ENCODE measurements at regions not wholly inside any gene's neighbourhood (a gene's known extent, or its start where the extent isn't known, plus 50 kb on each side); places are given as distances from the start of the nearest gene placed in this dataset.

- TF ChIP-seq SIN3A (IDR thresholded peaks at IDR 0.05; ENCODE audit: borderline replicate concordance, insufficient read depth, low read length) = no peak
- no peak for TF ChIP-seq FOXP2 (optimal IDR thresholded peaks at IDR 0.05; ENCODE audit: borderline replicate concordance, extremely low read depth, extremely low read length, insufficient read depth)
- TF ChIP-seq REST (IDR thresholded peaks at IDR 0.05; ENCODE audit: insufficient read depth in 1 of 2, low read depth in 2 of 2, low read length in 2 of 2) = no peak
- no peak for TF ChIP-seq POLR2AphosphoS5 (IDR thresholded peaks at IDR 0.05; ENCODE audit: low read depth, low read length)
- TF ChIP-seq TAF1 (IDR thresholded peaks at IDR 0.05; ENCODE audit: borderline replicate concordance, insufficient read depth, low read length) = no peak
Measured at GRCh38 chr10:3413937-3414666, 241.5 kb upstream of the PITRM1 start.

GRCh38 chr10:3412646-3413045, 240.1 kb upstream of the PITRM1 start:
- TF ChIP-seq TAF1 (IDR thresholded peaks at IDR 0.05; ENCODE audit: borderline replicate concordance, insufficient read depth, low read length) = no peak
- no peak for TF ChIP-seq REST (IDR thresholded peaks at IDR 0.05; ENCODE audit: insufficient read depth in 1 of 2, low read depth in 2 of 2, low read length in 2 of 2)
- TF ChIP-seq FOXP2 (optimal IDR thresholded peaks at IDR 0.05; ENCODE audit: borderline replicate concordance, extremely low read depth, extremely low read length, insufficient read depth) = no peak
- TF ChIP-seq POLR2AphosphoS5 (IDR thresholded peaks at IDR 0.05; ENCODE audit: low read depth, low read length) = no peak
- TF ChIP-seq SIN3A (IDR thresholded peaks at IDR 0.05; ENCODE audit: borderline replicate concordance, insufficient read depth, low read length) = no peak

GRCh38 chr10:3412071-3412582, 239.5 kb upstream of the PITRM1 start:
- TF ChIP-seq FOXP2 (optimal IDR thresholded peaks at IDR 0.05; ENCODE audit: borderline replicate concordance, extremely low read depth, extremely low read length, insufficient read depth) (no peak), REST (IDR thresholded peaks at IDR 0.05; ENCODE audit: insufficient read depth in 1 of 2, low read depth in 2 of 2, low read length in 2 of 2) (no peak), SIN3A (IDR thresholded peaks at IDR 0.05; ENCODE audit: borderline replicate concordance, insufficient read depth, low read length) (no peak), TAF1 (IDR thresholded peaks at IDR 0.05; ENCODE audit: borderline replicate concordance, insufficient read depth, low read length) (no peak), POLR2AphosphoS5 (IDR thresholded peaks at IDR 0.05; ENCODE audit: low read depth, low read length) (no peak)

- TF ChIP-seq TAF1 (IDR thresholded peaks at IDR 0.05; ENCODE audit: borderline replicate concordance, insufficient read depth, low read length) (no peak), FOXP2 (optimal IDR thresholded peaks at IDR 0.05; ENCODE audit: borderline replicate concordance, extremely low read depth, extremely low read length, insufficient read depth) (no peak), REST (IDR thresholded peaks at IDR 0.05; ENCODE audit: insufficient read depth in 1 of 2, low read depth in 2 of 2, low read length in 2 of 2) (no peak), POLR2AphosphoS5 (IDR thresholded peaks at IDR 0.05; ENCODE audit: low read depth, low read length) (no peak), SIN3A (IDR thresholded peaks at IDR 0.05; ENCODE audit: borderline replicate concordance, insufficient read depth, low read length) (no peak)
Measured at GRCh38 chr10:3411044-3411443, 238.5 kb upstream of the PITRM1 start.
